ENCODE measurements at regions not wholly inside any gene's neighbourhood (a gene's known extent, or its start where the extent isn't known, plus 50 kb on each side); places are given as distances from the start of the nearest gene placed in this dataset.

DNA sequence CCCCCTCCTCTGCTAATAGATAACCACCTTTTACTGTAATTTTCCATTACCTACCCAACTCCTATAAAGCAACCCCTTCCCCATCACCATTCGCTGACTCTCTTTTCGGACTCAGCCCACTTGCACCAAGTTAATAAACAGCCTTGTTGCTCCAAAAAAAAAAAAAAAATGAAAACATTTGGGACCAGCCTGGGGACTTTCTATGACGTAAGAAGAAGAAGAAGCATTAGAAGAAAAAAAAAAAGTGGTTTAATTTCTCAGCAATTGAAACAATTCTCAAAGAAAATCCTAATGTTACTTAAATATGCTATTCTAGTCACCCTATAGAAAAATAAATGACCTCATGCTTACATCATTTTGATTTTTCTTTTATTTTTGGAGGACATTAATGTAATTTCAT is 301.5 kb upstream of the ANO3 start:
- no peak for DNase-seq (ENCODE audit: low read depth)
- in situ Hi-C loops (cut with HindIII; ENCODE audit: low sequenced_read_pairs), result no loop called here
- H3K4me3 ChIP-seq (ENCODE audit: low read depth, low read length), result no peak overlapping the region
- TF ChIP-seq, protein P1, sequence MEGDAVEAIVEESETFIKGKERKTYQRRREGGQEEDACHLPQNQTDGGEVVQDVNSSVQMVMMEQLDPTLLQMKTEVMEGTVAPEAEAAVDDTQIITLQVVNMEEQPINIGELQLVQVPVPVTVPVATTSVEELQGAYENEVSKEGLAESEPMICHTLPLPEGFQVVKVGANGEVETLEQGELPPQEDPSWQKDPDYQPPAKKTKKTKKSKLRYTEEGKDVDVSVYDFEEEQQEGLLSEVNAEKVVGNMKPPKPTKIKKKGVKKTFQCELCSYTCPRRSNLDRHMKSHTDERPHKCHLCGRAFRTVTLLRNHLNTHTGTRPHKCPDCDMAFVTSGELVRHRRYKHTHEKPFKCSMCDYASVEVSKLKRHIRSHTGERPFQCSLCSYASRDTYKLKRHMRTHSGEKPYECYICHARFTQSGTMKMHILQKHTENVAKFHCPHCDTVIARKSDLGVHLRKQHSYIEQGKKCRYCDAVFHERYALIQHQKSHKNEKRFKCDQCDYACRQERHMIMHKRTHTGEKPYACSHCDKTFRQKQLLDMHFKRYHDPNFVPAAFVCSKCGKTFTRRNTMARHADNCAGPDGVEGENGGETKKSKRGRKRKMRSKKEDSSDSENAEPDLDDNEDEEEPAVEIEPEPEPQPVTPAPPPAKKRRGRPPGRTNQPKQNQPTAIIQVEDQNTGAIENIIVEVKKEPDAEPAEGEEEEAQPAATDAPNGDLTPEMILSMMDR (IDR thresholded peaks at IDR 0.05; ENCODE audit: low read depth, low read length, missing control alignments), result no peak

DNA sequence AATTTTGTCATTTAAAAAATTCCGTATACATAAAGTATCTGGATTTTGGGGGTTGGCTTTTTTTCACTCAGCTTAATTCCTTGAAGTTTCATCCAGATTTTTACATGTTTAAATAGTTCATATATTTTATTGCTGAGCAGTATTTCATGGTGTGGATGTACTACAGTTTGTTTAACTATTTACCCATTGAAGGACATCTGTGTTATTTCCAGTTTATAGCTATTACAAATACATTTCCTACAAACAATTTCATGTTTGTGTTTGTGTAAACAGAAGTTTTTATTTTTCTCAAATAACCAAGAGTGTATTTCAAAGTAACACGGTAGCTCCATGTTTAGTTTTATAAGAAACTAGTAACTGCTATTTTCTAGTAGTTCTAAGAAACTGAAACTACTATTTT is 299.7 kb upstream of the ANO3 start:
- TF ChIP-seq, protein P1 (IDR thresholded peaks at IDR 0.05; ENCODE audit: low read depth, low read length, missing control alignments), result no peak
- no peak overlapping the region for H3K4me3 ChIP-seq (ENCODE audit: low read depth, low read length)
- in situ Hi-C loops (cut with HindIII; ENCODE audit: low sequenced_read_pairs), result no loop called here
- no peak for DNase-seq (ENCODE audit: low read depth)

DNA sequence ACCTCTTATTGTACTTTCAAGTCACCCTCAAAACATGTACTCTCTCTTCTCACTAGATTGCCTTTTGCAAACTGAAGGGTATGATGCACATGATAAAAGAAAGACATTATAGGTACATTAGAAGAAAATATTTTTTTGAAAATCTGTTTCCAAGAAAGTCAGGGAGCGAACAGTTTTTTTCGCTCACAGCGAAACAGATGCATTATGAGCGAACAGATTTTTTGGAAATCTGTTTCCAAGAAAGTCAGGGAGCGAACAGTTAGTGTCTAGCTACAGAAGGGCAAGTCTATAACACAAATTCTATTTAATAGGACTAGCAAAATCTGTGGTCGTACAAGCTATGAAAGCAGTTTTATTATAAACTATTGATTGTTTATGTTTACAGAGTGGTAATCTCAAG is 296.2 kb upstream of the ANO3 start:
- in situ Hi-C loops (cut with HindIII; ENCODE audit: low sequenced_read_pairs), result no loop called here
- no peak overlapping the region for H3K4me3 ChIP-seq (ENCODE audit: low read depth, low read length)
- DNase-seq (ENCODE audit: low read depth), result no peak
- TF ChIP-seq, protein P1 (IDR thresholded peaks at IDR 0.05; ENCODE audit: low read depth, low read length, missing control alignments), result no peak

DNA sequence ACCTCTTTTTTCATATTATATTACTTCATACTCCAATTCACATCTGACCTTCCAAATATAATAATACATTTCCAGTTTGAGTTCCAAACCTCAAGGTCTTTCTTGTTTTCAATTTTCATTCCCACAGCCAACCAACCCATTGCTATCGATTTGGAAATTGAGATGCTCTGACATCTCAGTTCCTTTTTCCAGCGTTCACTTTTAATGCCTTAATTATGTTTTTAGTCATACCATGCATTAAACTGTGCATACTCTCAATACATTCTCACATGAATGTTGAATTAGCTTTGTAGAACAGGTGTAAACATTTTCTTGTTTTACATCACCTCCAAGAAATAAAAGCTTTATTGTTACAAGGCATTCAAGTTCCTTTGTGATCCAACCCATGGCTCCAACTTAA is 294.2 kb upstream of the ANO3 start:
- TF ChIP-seq, protein P1 (IDR thresholded peaks at IDR 0.05; ENCODE audit: low read depth, low read length, missing control alignments), result no peak
- in situ Hi-C loops (cut with HindIII; ENCODE audit: low sequenced_read_pairs), result no loop called here
- DNase-seq (ENCODE audit: low read depth), result no peak
- no peak overlapping the region for H3K4me3 ChIP-seq (ENCODE audit: low read depth, low read length)

DNA sequence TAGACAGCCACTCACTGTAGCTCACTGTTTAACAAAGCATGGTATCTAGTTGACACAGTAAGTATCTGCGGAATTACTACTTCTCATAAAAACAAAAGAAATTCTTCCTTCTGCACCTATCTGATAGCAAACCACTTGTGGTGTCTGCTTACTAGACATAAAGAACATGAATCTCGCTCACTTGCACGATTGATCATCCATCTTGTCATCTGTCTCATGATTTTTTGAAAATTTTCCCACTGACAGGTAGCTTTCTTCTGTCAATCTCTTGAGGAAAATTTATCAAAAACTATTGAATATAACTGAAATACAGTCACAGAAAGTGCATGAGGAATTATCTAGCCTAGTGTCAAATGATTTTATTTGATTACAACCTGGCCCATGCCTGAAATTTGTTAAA is 291.6 kb upstream of the ANO3 start:
- no peak for DNase-seq (ENCODE audit: low read depth)
- no peak overlapping the region for H3K4me3 ChIP-seq (ENCODE audit: low read depth, low read length)
- in situ Hi-C loops (cut with HindIII; ENCODE audit: low sequenced_read_pairs), result no loop called here
- TF ChIP-seq, protein P1 (IDR thresholded peaks at IDR 0.05; ENCODE audit: low read depth, low read length, missing control alignments), result no peak

DNA sequence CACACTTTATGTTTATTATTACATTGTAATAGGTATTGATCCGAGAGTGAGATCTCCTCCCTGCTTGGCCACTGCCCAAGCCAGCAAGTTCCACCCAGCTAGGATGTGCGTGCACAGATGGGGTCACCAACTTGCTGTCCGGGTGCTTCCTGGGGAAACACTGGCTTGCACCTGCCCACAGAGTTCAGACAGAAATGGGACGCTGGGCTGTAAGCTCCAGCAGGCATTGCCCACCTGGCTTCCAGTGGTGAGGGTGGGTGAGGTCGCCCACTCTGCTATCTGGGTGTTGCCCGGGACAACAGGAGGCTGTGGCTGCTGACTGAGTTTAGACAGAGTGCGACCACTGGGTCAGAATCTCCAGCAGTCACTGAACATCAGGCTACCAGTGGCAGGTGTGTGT is 289.8 kb upstream of the ANO3 start:
- DNase-seq (ENCODE audit: low read depth), result no peak
- in situ Hi-C loops (cut with HindIII; ENCODE audit: low sequenced_read_pairs), result no loop called here
- no peak overlapping the region for H3K4me3 ChIP-seq (ENCODE audit: low read depth, low read length)
- TF ChIP-seq, protein P1 (IDR thresholded peaks at IDR 0.05; ENCODE audit: low read depth, low read length, missing control alignments), result no peak

DNA sequence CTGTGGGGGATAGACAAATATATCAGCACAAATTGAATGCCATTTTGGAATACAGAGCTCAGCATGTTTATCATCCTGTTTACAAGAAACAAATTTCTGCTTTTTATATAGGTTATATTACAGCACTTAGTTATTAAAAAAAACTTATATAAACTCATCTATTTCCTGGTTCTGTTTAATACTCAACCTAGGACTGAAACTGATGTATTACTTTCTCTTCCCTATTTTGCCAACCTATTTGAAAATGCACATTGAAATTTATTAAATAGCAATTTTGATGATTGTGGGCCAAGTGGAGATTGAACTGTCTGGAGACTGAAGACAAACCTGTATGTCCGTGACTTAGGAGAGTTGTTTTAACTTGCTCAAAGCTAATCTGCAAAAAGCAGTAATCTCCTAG is 288.3 kb upstream of the ANO3 start:
- H3K4me3 ChIP-seq (ENCODE audit: low read depth, low read length), result no peak overlapping the region
- DNase-seq (ENCODE audit: low read depth), result no peak
- in situ Hi-C loops (cut with HindIII; ENCODE audit: low sequenced_read_pairs), result no loop called here
- TF ChIP-seq, protein P1 (IDR thresholded peaks at IDR 0.05; ENCODE audit: low read depth, low read length, missing control alignments), result no peak
